GM21390 (cell line): ENCODE measurements at regions not wholly inside any gene's neighbourhood (a gene's known extent, or its start where the extent isn't known, plus 50 kb on each side); places are given as distances from the start of the nearest gene placed in this dataset.
"Not testable (repeated sequence)": the region's sequence is repeated elsewhere in the genome, so short reads cannot be mapped to it uniquely, and the experiment has no call there.

Experiments
- ATAC-seq: cut with Tn5 transposase; IDR thresholded peaks from one replicate; pipeline ENCODE4 v1.9.1; 2021; ENCODE audit not compliant: unreplicated experiment

- ATAC-seq = not testable (repeated sequence)
Observed at GRCh38 chrY:18393633-18394032, 152.9 kb upstream of the HSFY1 start.

GRCh38 chrY:18420846-18421245, 125.7 kb upstream of the HSFY1 start:
- not testable (repeated sequence) for ATAC-seq

- ATAC-seq = peak; percentile 79
Observed at GRCh38 chrY:18421457-18421856, 125.1 kb upstream of the HSFY1 start.

GRCh38 chrY:18423970-18424608, 122.4 kb upstream of the HSFY1 start:
- peak; percentile 62 for ATAC-seq

GRCh38 chrY:18433540-18433939, 113.0 kb upstream of the HSFY1 start:
- not testable (repeated sequence) for ATAC-seq

- peak; percentile 88 for ATAC-seq
Observed at GRCh38 chrY:18445853-18446252, 100.7 kb upstream of the HSFY1 start.

GRCh38 chrY:18452815-18453214, 93.7 kb upstream of the HSFY1 start:
- ATAC-seq = not testable (repeated sequence)

GRCh38 chrY:18459136-18459535, 87.4 kb upstream of the HSFY1 start:
- ATAC-seq = not testable (repeated sequence)

GRCh38 chrY:18461211-18461911, 85.2 kb upstream of the HSFY1 start:
- ATAC-seq = not testable (repeated sequence)

- not testable (repeated sequence) for ATAC-seq
Observed at GRCh38 chrY:18464812-18465211, 81.7 kb upstream of the HSFY1 start.

GRCh38 chrY:18466661-18467060, 79.9 kb upstream of the HSFY1 start:
- ATAC-seq = not testable (repeated sequence)

- ATAC-seq = not testable (repeated sequence)
Observed at GRCh38 chrY:18483354-18483753, 63.2 kb upstream of the HSFY1 start.
